Peyer's patch (tissue), 4 donors: ENCODE measurements at regions not wholly inside any gene's neighbourhood (a gene's known extent, or its start where the extent isn't known, plus 50 kb on each side); places are given as distances from the start of the nearest gene placed in this dataset.
"Not testable (repeated sequence)": the region's sequence is repeated elsewhere in the genome, so short reads cannot be mapped to it uniquely, and the experiment has no call there.

ENCODE experiments used
- POLR2A ChIP-seq, 2 donors: fragments of 450-650 bp; IDR thresholded peaks; one replicate each; pipeline ENCODE4 v1.5.1; 2017; ENCODE audit warnings: antibody characterized with exemption in 2 of 2, mild to moderate bottlenecking in 2 of 2, moderate library complexity in 2 of 2
- TF ChIP-seq, protein P1 (sequence below), 6 experiments: fragments of 450-650 bp in 4 of 6; fragments of 200-600 bp in 2 of 6; sonication (generic) in 1 of 6; IDR thresholded peaks; one replicate each; pipeline ENCODE4 v1.5.1; 2017 to 2019; ENCODE audit warnings: antibody characterized with exemption in 6 of 6, mild to moderate bottlenecking in 3 of 6, moderate library complexity in 1 of 6

DNA sequence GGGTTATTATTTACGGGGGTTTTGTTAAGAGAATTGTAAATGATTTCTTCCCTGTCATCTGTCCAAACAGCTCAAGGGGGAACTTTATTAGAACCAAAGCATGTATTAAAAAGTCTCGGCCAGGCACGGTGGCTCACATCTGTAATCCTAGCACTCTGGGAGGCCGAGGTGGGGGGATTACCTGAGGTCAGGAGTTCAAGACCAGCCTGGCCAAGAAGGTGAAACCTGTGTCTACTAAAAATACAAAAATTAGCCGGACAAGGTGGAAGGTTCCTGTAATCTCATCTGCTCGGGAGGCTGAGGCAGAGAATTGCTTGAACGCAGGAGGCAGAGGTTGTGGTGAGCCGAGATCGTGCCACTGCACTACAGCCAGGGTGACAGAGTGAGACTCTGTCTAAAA lies 4486.6 kb upstream of the OR11H1 start:
- not testable (repeated sequence) for TF ChIP-seq POLR2A (IDR thresholded peaks at IDR 0.05)
- TF ChIP-seq, protein P1, sequence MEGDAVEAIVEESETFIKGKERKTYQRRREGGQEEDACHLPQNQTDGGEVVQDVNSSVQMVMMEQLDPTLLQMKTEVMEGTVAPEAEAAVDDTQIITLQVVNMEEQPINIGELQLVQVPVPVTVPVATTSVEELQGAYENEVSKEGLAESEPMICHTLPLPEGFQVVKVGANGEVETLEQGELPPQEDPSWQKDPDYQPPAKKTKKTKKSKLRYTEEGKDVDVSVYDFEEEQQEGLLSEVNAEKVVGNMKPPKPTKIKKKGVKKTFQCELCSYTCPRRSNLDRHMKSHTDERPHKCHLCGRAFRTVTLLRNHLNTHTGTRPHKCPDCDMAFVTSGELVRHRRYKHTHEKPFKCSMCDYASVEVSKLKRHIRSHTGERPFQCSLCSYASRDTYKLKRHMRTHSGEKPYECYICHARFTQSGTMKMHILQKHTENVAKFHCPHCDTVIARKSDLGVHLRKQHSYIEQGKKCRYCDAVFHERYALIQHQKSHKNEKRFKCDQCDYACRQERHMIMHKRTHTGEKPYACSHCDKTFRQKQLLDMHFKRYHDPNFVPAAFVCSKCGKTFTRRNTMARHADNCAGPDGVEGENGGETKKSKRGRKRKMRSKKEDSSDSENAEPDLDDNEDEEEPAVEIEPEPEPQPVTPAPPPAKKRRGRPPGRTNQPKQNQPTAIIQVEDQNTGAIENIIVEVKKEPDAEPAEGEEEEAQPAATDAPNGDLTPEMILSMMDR (IDR thresholded peaks at IDR 0.05) = not testable (repeated sequence)
